ENCODE measurements at regions not wholly inside any gene's neighbourhood (a gene's known extent, or its start where the extent isn't known, plus 50 kb on each side); places are given as distances from the start of the nearest gene placed in this dataset.

- DNase-seq (ENCODE audit: low read depth, low spot score), result no peak
- Histone ChIP-seq H3K36me3 (ENCODE audit: insufficient read depth, insufficient read length, low read length) (no peaks in the 10 kb centered on the region), H3K9me3 (ENCODE audit: insufficient read depth, low read length) (no peaks in the 10 kb centered on the region; the same call in 1 of the 2 replicates), H3K4me3 (ENCODE audit: insufficient read length, low read depth) (no peak overlapping the region), H3K9ac (ENCODE audit: insufficient read length, low read depth) (no peak overlapping the region), H3K4me1 (ENCODE audit: insufficient read depth, insufficient read length) (no peaks in the 10 kb centered on the region), H3K27me3 (ENCODE audit: insufficient read depth, insufficient read length) (no peaks in the 10 kb centered on the region)
- TF ChIP-seq YY1 (IDR thresholded peaks at IDR 0.05; ENCODE audit: insufficient read depth, insufficient read length) (no peak), SUZ12 (IDR thresholded peaks at IDR 0.05; ENCODE audit: extremely low read depth, insufficient read depth, insufficient read length) (no peak), ZNF274 (IDR thresholded peaks at IDR 0.05; ENCODE audit: low read depth, low read length) (no peak)
These were observed 987.5 kb downstream of the DCDC2C start for GRCh38 chr2:4690913-4691312.

DNA sequence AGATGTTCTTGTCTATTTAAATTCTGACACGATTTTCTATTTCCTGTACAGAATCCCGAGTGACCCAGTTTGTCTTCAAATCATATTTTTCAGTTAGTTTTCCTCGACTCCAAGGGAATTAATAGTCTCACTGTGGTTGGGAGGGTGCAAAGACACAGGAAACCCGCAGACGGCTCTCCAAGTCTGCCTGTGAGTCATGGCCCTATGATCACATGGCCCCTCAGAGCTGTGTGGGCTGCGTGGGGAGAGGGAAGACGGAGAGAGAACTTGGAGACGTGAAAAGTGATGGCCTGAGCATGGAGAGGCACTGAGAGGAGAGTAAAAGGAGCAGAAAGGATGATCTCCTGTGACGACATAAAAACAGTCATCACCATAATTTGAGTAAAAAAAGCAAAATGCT lies 989.9 kb downstream of the DCDC2C start:
- no peak for DNase-seq (ENCODE audit: low read depth, low spot score)
- H3K9me3 ChIP-seq (ENCODE audit: insufficient read depth, low read length), result no peaks in the 10 kb centered on the region; the same call in 1 of the 2 replicates
- H3K27me3 ChIP-seq (ENCODE audit: insufficient read depth, insufficient read length), result no peaks in the 10 kb centered on the region
- H3K4me1 ChIP-seq (ENCODE audit: insufficient read depth, insufficient read length), result no peaks in the 10 kb centered on the region
- H3K4me3 ChIP-seq (ENCODE audit: insufficient read length, low read depth), result no peak overlapping the region
- no peaks in the 10 kb centered on the region for H3K36me3 ChIP-seq (ENCODE audit: insufficient read depth, insufficient read length, low read length)
- TF ChIP-seq ZNF274 (IDR thresholded peaks at IDR 0.05; ENCODE audit: low read depth, low read length), result no peak
- TF ChIP-seq SUZ12 (IDR thresholded peaks at IDR 0.05; ENCODE audit: extremely low read depth, insufficient read depth, insufficient read length), result no peak
- TF ChIP-seq YY1 (IDR thresholded peaks at IDR 0.05; ENCODE audit: insufficient read depth, insufficient read length), result no peak
- no peak overlapping the region for H3K9ac ChIP-seq (ENCODE audit: insufficient read length, low read depth)

- H3K4me1 ChIP-seq (ENCODE audit: insufficient read depth, insufficient read length), result no peaks in the 10 kb centered on the region
- H3K9ac ChIP-seq (ENCODE audit: insufficient read length, low read depth), result no peak overlapping the region
These were observed 992.0 kb downstream of the DCDC2C start for GRCh38 chr2:4695281-4695861.

GRCh38 chr2:4715065-4715464 lies 977.1 kb upstream of the SOX11 start:
- TF ChIP-seq ZNF274 (IDR thresholded peaks at IDR 0.05; ENCODE audit: low read depth, low read length) (no peak), YY1 (IDR thresholded peaks at IDR 0.05; ENCODE audit: insufficient read depth, insufficient read length) (no peak), SUZ12 (IDR thresholded peaks at IDR 0.05; ENCODE audit: extremely low read depth, insufficient read depth, insufficient read length) (no peak)
- Histone ChIP-seq H3K36me3 (ENCODE audit: insufficient read depth, insufficient read length, low read length) (no peaks in the 10 kb centered on the region), H3K9me3 (ENCODE audit: insufficient read depth, low read length) (no peaks in the 10 kb centered on the region), H3K9ac (ENCODE audit: insufficient read length, low read depth) (no peak overlapping the region), H3K4me1 (ENCODE audit: insufficient read depth, insufficient read length) (no peaks in the 10 kb centered on the region), H3K27me3 (ENCODE audit: insufficient read depth, insufficient read length) (no peaks in the 10 kb centered on the region), H3K4me3 (ENCODE audit: insufficient read length, low read depth) (no peak overlapping the region)
- peak; percentile 39 for DNase-seq (ENCODE audit: low read depth, low spot score)

More at GRCh38 chr2:4695281-4695861, 992.0 kb downstream of the DCDC2C start:
- Histone ChIP-seq H3K4me3 (ENCODE audit: insufficient read length, low read depth) (no peak overlapping the region), H3K36me3 (ENCODE audit: insufficient read depth, insufficient read length, low read length) (no peaks in the 10 kb centered on the region), H3K9me3 (ENCODE audit: insufficient read depth, low read length) (no peaks in the 10 kb centered on the region; the same call in 1 of the 2 replicates), H3K27me3 (ENCODE audit: insufficient read depth, insufficient read length) (no peaks in the 10 kb centered on the region)
- no peak for TF ChIP-seq YY1 (IDR thresholded peaks at IDR 0.05; ENCODE audit: insufficient read depth, insufficient read length)
- no peak for TF ChIP-seq SUZ12 (IDR thresholded peaks at IDR 0.05; ENCODE audit: extremely low read depth, insufficient read depth, insufficient read length)
- TF ChIP-seq ZNF274 (IDR thresholded peaks at IDR 0.05; ENCODE audit: low read depth, low read length), result no peak
- no peak for DNase-seq (ENCODE audit: low read depth, low spot score)

- Histone ChIP-seq H3K4me3 (ENCODE audit: insufficient read length, low read depth) (no peak overlapping the region), H3K9me3 (ENCODE audit: insufficient read depth, low read length) (no peaks in the 10 kb centered on the region), H3K4me1 (ENCODE audit: insufficient read depth, insufficient read length) (no peaks in the 10 kb centered on the region), H3K27me3 (ENCODE audit: insufficient read depth, insufficient read length) (no peaks in the 10 kb centered on the region), H3K36me3 (ENCODE audit: insufficient read depth, insufficient read length, low read length) (no peaks in the 10 kb centered on the region), H3K9ac (ENCODE audit: insufficient read length, low read depth) (no peak overlapping the region)
- DNase-seq (ENCODE audit: low read depth, low spot score), result no peak
- TF ChIP-seq SUZ12 (IDR thresholded peaks at IDR 0.05; ENCODE audit: extremely low read depth, insufficient read depth, insufficient read length) (no peak), ZNF274 (IDR thresholded peaks at IDR 0.05; ENCODE audit: low read depth, low read length) (no peak), YY1 (IDR thresholded peaks at IDR 0.05; ENCODE audit: insufficient read depth, insufficient read length) (no peak)
These were observed 973.4 kb upstream of the SOX11 start for GRCh38 chr2:4718777-4719176.

GRCh38 chr2:4725618-4726017 lies 966.6 kb upstream of the SOX11 start:
- no peaks in the 10 kb centered on the region for H3K9me3 ChIP-seq (ENCODE audit: insufficient read depth, low read length)

DNA sequence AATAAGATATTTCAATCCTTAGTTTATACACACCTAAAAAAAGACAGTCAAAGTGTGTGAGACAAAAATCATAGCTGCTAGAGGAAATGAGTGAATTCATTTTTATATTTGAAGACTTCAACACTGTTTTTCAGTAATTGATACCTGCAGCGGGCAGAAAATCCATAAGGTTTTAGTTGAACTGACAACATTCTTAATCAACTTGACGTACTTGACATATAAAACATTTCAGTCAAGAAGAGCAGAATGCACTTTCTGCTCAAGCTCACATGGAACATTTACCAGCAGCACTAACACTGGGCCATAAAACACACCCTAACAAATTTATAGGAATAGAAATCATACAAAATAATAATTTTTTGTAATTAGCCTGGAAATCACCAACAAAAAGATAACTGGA lies 959.6 kb upstream of the SOX11 start:
- Histone ChIP-seq H3K9me3 (ENCODE audit: insufficient read depth, low read length) (no peaks in the 10 kb centered on the region), H3K36me3 (ENCODE audit: insufficient read depth, insufficient read length, low read length) (no peaks in the 10 kb centered on the region), H3K9ac (ENCODE audit: insufficient read length, low read depth) (no peak overlapping the region), H3K27me3 (ENCODE audit: insufficient read depth, insufficient read length) (no peaks in the 10 kb centered on the region), H3K4me3 (ENCODE audit: insufficient read length, low read depth) (no peak overlapping the region), H3K4me1 (ENCODE audit: insufficient read depth, insufficient read length) (no peaks in the 10 kb centered on the region)
- TF ChIP-seq ZNF274 (IDR thresholded peaks at IDR 0.05; ENCODE audit: low read depth, low read length), result no peak
- no peak for TF ChIP-seq SUZ12 (IDR thresholded peaks at IDR 0.05; ENCODE audit: extremely low read depth, insufficient read depth, insufficient read length)
- TF ChIP-seq YY1 (IDR thresholded peaks at IDR 0.05; ENCODE audit: insufficient read depth, insufficient read length), result no peak
- no peak for DNase-seq (ENCODE audit: low read depth, low spot score)

More at GRCh38 chr2:4725618-4726017, 966.6 kb upstream of the SOX11 start:
- Histone ChIP-seq H3K36me3 (ENCODE audit: insufficient read depth, insufficient read length, low read length) (no peaks in the 10 kb centered on the region), H3K4me1 (ENCODE audit: insufficient read depth, insufficient read length) (no peaks in the 10 kb centered on the region), H3K27me3 (ENCODE audit: insufficient read depth, insufficient read length) (no peaks in the 10 kb centered on the region), H3K4me3 (ENCODE audit: insufficient read length, low read depth) (no peak overlapping the region), H3K9ac (ENCODE audit: insufficient read length, low read depth) (no peak overlapping the region)
- TF ChIP-seq SUZ12 (IDR thresholded peaks at IDR 0.05; ENCODE audit: extremely low read depth, insufficient read depth, insufficient read length), result no peak
- TF ChIP-seq ZNF274 (IDR thresholded peaks at IDR 0.05; ENCODE audit: low read depth, low read length), result no peak
- TF ChIP-seq YY1 (IDR thresholded peaks at IDR 0.05; ENCODE audit: insufficient read depth, insufficient read length), result no peak
- no peak for DNase-seq (ENCODE audit: low read depth, low spot score)
